NOMO-1 treated with DMSO at 0.1 percent for 48 hours (cell line): ENCODE measurements at regions not wholly inside any gene's neighbourhood (a gene's known extent, or its start where the extent isn't known, plus 50 kb on each side); places are given as distances from the start of the nearest gene placed in this dataset.

ENCODE experiments used
- DNase-seq: peaks from one replicate; lab custom pipeline; 2025; ENCODE audit not compliant: unreplicated experiment; lab: John Stamatoyannopoulos, UW

DNA sequence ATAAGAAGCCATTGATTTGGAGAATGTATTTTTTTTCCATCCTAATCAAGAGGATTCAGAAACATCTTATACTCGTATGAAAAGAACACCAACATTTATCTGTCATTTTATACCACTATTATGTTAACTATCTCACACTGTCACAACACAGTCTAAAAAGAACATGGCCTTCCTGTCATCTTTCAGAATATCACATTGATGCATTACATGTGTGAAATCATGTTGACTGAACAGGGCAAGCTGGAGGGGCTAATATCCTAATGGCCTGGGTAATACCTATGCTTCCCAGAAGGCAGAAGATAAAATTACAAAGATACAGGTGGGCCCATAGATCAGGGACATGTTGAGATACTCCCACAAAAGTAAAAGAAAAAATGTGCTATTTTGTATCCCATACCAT, 611.7 kb downstream of the STIM2 start:
- DNase-seq, result no peak

DNA sequence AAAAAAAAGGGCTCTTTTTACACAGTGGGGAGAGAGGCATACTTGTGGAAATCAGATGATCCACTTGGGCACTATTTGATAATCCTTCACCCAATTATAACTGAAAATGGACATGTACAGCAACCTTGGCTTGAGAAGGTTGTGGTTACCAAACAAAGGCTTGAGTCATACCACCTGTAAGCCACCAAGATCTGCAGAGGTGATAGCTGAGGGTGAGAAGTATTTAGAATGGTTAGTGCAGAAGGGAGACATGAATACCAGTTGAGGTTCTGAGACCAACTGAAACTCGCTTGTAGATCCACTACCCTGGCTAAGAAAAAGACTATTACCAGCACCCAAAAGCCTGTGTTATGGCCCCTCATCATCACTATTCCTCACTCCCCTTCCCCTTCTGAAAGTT, 614.0 kb downstream of the STIM2 start:
- DNase-seq, result no peak

DNA sequence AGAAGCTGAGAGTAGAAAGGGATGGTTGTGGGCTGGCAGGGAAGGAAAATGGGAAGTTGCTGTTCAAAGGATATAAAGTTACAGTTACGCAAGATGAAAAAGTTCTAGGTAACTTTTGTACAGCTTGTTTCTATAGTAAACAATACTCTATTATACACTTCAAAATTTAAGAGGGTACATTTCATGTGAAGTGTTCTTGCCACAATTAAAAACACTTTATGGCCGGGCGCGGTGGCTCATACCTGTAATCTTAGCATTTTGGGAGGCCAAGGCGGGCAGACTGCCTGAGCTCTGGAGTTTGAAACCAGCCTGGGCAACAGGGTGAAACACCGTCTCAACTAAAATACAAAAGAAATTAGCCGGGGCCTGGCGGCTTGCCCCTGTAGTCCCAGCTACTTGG, 623.6 kb downstream of the STIM2 start:
- no peak for DNase-seq

DNA sequence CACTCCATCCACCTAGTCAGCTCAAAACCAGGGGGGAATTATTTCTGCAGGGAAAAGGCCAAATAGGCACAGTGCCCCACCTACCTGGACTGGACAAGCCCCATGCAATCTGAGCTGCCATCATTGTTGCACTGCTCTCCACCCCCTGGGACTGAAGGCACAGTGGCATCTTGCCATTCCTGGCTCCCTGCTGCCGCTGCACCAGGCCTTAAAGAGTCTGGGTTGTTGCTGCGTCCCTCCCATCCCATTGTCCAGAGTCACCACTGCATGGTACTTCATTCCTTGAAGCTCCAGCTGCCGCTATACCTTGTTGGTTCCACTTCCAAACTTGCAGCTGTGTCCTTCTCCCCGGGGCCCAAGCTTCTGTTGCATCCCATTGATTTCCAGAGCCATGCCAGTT, 629.7 kb downstream of the STIM2 start:
- no peak for DNase-seq

DNA sequence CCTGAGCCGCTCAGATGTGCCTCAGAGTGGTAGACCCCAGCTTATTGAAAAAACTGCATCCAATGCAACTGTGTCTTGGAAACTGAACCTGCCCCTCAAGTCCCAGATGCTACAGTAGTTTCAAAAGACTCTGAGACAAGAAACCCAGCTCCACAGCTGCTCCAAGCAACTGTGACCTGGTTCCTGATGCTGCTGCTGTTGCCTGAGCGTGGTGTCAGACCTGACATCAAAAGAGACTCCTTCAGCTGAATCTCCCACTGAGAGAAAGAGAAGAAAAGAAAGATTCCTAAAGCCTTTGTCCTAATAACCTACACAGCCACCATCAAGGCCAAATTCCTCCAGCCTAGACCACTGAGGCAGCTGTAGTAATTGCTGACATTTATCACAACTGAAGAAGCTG, 630.1 kb downstream of the STIM2 start:
- no peak for DNase-seq

DNA sequence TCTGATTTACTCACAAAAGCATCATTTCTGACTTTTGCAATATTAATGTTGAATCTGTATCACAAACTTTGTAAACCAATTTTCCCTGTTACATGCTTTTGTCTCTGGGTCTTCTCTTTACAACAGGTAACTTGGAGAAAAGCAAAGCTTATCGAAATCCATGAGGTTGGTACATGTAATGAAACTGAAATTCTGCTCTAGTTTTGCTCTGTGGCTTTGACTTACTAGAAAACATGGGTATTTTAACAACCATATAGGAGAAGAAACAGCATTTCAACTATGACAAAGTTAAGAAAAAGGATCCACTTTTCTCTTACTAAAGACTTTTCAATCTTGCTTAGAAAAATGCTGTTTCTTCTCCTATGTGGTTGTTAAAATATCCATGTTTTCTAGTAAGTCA, 645.8 kb downstream of the STIM2 start:
- DNase-seq, result no peak

DNA sequence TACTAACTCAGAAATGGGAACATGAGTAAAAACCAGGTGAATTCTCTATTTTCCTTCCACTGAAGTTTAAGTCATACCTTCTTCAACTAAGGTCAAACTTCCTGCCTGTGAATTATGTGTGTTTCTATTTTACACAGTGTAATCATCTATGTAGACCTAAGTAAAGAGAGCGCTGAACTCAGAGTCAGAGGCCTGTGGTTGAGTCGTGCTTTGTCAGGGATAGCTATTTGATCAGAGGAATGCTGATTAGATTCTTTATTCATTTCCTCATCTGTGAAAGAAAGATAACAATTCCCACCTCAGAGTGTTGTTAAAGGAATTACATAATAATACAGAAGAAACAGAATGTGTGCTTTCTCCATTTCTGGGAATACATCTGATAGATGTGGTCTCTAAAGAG, 654.1 kb downstream of the STIM2 start:
- DNase-seq, result no peak

DNA sequence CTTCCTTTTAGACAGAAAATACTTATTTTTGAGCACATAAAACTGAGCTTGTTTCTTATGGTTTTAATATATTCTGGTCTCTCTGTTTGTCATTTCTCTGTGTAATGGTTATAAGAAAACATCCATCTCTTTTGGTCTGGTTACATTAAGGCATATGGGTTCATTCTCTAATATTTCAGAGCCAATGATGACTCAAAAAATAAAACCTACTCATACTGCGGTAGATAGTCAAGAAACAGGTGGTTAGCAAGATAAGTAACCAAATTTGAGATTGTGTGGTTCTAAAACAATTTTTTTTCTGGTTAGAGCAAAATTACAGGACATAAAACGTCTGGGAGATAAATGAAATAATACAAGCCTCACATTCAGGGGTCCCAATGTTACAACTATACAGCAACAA, 654.5 kb downstream of the STIM2 start:
- DNase-seq, result no peak

DNA sequence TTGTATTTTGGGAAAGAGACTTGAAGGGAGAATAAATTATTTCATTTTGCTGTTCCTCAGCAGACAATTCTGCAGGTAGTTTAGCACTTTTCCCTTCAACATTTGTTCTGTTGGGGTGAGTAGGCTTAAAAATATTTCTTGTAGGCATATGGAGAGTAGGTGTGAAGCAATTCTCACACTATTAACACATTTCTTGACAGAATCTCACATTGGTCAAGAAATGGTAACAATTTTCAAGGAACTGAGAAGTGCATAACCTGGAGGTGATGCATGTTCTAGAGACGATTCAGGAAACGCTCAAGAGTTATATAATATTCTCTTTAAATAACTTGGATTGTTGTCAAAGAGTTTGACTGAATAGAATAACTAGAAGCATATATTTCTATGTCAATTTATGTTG, 658.2 kb downstream of the STIM2 start:
- DNase-seq, result no peak

DNA sequence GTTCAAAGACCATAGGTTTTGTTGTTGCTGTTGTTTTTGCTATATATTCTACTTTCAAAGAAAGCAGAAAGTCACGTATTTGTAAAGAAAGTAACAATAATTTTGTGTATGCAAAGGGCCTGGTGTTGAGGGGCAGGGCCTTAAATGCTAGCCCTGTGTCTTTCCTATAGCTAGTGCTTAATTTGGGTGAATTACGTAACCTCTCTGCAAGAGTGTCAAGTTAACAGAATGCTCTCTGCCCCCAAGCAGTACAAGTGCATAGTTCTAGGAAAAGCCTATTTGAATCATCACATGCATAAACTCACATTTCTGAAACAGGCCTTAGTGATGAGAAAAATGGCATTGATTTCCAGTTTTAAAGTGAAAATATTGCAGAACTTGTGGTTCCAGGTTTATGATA, 663.6 kb downstream of the STIM2 start:
- DNase-seq, result no peak

DNA sequence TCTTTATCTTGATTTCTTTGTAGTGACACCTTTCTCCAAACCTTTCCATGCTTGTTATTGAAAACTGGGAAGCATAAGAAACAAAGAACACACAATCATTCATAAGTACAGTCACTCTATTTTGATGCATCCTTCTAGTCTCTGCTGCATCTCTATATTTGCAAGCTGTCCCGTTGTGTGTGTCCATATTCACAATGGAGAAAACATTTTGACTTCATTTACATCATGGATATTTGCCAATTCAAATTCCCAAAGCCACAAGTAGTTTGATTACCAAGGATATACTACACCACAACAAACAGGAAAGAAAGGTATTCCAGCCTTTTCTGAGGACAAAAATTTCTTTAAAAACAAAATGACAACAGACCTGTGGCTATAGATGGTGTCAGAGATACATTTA, 673.8 kb downstream of the STIM2 start:
- no peak for DNase-seq

DNA sequence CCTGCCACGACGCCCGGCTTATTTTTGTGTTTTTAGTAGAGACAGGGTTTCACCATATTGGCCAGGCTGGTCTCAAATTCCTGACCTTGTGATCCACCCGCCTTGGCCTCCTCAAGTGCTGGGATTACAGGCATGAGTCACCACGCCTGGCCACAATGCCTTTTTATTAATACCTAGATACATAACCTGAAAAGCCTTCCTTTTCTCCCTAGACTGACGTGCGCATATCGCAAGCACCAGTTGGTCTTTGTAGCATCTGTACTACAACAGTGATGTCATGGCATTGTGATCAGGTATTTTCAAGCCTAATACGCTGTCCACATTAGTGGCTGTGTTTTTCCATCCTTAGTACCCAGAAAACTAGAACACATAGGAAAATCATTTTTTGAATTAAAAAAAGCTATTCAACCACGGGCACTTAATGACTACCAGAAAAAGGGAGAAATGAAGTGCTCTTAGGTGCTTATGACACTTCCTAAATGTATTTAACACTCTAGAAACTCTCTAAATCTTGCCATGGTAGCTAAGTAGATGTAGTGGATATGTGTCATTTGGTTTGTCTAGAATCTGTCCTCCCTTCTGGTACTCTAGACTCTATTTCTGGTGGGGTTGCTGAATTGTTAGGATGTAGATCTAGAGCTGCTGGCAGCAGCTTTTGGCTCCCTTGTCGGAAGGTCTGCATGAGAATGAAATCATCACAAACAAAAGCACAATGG, 707.8 kb downstream of the STIM2 start:
- no peak for DNase-seq

DNA sequence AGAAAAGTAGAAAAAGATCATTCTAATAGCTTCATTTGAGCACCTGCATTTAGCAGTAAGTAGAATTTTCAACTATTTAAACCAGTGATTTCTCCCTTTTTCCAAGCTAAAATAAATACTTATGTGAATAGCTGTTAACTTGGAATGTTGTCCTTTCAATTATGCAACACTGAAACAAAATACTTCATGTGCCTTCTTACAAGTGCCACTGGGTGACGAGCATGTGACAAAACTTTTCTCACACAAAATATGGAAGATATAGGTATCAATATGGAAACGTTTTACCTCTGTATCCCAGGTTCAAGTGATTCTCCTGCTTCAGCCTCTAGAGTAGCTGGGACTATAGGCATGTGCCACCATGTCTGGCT, 708.3 kb downstream of the STIM2 start:
- no peak for DNase-seq

DNA sequence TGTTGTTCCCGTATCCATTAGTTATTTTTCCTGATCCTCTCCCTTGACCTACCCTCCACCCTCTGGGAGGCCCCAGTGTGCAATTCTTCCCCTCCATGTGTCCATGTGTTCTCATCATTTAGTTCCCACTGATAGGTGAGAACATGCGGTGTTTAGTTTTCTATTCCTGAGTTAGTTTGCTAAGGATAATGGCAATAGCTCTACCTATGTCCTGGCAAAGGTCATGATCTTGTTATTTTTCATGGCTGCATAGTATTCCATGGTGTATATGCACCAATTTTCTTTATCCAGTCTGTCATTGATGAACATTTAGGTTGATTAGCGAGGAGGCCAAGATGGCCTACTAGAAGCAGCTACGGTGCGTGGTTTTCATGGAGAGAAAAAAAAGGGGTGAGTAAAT, 714.1 kb downstream of the STIM2 start:
- no peak for DNase-seq

DNA sequence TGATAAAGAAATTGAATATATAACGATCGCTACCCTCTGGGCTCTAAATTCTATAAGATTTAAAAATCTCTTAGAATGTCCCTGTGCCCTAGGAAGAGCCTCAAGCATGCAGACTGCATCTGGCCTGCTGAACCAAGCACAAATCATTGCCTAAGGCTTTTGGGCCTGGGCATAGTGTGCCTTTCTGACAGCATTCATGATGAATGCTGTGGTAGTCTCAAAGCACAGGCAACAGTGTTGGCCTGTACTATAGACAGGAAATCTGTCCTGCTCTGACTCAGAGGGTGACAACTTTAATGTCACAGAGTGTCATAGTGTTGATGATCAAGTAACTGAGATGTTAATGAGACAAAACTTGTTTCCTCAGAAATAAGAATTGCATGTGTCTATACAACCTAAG, 717.3 kb downstream of the STIM2 start:
- DNase-seq, result no peak

DNA sequence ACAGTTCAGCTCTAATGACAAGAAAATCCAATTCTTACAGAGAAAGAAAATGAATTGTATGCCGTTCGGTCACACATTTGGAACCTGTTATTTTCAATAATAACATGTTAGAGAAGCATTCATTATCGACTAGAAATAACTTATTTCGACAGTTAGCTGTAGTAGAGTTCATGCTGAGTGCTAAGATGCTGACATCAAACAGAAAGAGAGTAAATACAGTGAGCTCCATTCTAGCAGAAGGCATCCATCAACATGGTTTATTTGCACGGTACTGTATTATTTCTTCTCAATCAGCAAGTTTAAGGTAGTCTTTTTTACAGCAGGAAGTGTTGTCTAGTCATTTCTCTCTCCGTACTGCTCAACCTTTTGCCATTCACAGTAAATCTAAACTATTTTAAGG, 732.1 kb downstream of the STIM2 start:
- DNase-seq, result no peak

DNA sequence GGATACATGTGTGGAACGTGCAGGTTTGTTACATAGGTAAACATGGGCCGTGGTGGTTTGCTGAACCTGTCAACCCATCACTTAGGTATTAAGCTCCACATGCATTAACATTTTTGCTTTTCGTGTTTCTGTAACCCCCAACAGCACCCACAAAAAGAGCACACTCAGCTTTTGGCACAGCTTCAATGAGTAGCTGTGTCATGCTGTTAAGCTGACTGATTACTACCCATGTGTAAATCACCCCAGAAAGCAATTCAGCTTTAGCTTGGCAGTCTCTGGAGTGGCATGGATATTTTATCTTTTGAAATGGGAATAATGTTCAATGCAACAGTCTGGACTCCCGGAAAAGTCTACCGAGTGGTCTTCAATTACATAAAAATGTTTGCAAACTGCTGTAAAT, 734.3 kb downstream of the STIM2 start:
- no peak for DNase-seq

DNA sequence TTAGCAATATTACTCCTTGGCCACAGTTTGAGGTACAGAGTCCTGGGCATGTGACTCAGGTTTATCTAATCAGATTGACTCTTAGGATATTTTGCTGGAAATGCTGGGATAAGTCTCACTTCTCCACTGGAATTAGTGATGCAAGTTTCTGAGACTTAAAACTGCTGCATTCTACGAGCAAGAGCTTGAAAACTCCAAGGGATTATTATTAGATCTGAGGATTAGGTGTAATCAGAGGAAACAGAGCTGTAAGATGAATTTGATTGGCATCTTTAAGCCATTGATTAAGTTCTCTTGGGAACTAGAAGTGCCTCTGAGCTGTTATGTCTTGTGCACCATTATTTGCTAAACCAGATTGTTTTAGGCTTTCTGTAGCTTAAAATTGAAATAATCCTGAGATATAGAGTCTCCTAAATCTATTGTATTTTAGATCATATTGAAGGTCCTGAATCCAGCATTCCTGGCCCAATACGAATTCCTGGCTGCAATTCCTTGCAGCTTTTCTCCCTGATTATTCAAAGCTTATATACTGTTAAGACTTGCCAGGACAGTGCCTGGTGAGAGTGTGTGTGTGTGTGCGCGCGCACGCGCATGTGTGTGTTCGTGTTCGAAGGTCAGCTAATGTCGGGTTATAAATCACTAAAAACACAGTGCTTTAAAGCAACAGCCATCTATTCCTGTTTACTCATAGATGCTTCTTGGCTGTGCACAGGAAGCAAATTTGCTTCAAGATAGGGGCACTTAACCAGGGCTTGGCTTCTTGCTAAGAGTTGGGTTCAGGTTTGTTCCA, 735.1 kb downstream of the STIM2 start:
- no peak for DNase-seq

DNA sequence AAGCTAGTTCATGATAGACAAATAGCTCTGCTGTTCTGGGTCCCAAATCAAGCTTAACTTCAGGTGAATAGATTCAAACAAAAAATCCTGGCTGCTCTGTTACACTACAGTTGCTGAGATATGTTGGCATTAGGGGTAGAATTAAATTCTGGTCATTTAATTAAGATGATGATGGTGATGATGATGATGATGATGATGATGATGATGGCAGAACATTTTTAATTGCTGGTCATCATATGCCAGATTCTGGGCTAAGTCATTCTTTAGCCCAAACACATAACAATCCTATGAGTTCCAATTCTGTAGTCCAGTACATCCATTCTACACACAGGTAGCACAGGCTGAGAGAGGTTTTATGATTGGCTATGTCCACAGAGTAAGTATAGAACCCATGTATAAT, 741.5 kb downstream of the STIM2 start:
- DNase-seq, result no peak

DNA sequence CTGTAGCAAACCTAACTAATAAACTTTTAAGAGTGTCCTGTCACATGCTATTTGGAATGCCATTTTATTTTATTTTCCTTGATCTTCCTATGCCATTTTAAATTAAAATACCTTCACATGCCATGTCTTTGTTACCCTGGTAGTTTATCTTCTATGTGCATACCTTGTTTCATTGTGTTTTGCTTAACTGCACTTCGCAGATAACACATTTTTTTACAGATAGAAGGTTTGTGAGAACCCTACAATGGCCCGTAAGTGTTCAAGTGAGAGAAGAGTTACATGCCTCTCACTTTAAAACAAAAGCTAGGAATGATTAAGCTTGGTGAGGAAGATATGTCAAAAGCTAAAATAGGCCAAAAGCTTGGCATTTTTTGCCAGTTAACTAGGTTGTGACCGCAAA, 744.1 kb downstream of the STIM2 start:
- no peak for DNase-seq

DNA sequence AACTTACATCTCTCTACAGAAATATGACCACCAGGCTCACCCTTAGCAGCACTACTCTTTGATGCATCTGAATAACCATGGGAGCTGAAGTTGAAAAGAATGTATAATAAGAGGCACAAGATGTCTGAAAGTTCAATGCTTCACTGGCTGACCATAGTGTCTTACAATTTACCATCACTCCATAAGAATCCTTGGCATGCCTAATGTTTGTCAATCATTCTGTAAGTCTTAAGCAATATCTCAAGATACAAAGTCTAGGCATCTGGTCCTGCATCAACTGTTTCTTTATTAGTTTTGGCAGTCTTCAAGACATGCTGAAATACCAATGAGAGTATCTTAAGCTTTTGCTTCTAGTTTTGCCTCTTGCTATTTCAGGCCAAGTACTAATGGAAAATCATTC, 755.5 kb downstream of the STIM2 start:
- no peak for DNase-seq

DNA sequence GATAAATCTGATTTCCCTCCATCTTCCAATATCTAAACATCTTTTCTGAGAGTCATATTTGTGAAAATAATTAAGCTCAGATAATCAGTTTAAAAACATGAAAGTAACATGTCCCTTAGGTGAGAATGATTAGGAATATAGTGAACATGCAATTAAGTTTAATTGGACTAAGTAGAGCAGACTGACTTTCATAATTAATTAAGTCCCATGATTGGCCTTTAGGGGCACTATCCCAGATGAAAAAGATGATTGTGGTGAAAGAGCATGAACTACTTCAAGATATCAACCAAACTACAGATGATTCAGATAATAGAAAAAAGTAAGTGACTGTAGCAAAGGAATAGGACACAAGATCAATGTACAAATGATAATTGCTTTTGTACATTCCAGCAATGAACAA, 758.8 kb downstream of the STIM2 start:
- DNase-seq, result no peak

DNA sequence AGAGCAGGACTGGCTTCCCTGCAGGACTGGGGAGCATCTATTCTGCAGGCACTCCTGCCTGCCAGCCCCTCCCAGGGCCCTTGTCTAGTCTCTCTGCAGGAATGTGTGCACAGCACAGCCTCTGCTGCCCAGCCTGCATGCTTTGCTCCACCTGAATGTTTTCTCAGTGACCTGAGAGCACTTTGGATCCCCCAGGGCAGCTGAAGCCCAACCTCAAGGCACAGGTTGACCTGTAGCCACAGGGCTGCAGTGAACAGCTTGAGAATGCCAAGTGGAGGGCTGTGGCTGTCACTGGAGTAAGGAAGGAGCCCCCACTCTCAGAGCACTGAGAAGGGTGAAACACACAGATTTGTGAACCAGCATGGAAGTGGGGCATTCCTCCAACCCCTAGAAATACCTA, 760.2 kb downstream of the STIM2 start:
- no peak for DNase-seq
